HCEC 1CT (cell line): ENCODE measurements at regions not wholly inside any gene's neighbourhood (a gene's known extent, or its start where the extent isn't known, plus 50 kb on each side); places are given as distances from the start of the nearest gene placed in this dataset.

Experiments
- DNase-seq: peaks from one replicate; pipeline ENCODE4 v3.0.0-alpha.2; 2017

- peak; percentile 9 for DNase-seq
These were observed 862.6 kb upstream of the MAN1A1 start for GRCh38 chr6:120211955-120212792.

- DNase-seq: no peak
These were observed 853.3 kb upstream of the MAN1A1 start for GRCh38 chr6:120202878-120203277.

GRCh38 chr6:120200853-120201252 is 851.3 kb upstream of the MAN1A1 start:
- DNase-seq: no peak

- DNase-seq: peak; percentile 2
These were observed 848.5 kb upstream of the MAN1A1 start for GRCh38 chr6:120198033-120198432.

GRCh38 chr6:120186080-120186479 is 836.5 kb upstream of the MAN1A1 start:
- no peak for DNase-seq

- DNase-seq: no peak
These were observed 823.7 kb upstream of the MAN1A1 start for GRCh38 chr6:120173250-120173649.

GRCh38 chr6:120164531-120164930 is 815.0 kb upstream of the MAN1A1 start:
- DNase-seq: no peak

- DNase-seq: no peak
These were observed 808.3 kb upstream of the MAN1A1 start for GRCh38 chr6:120157873-120158272.

- DNase-seq: no peak
These were observed 797.7 kb upstream of the MAN1A1 start for GRCh38 chr6:120147071-120147871.

- DNase-seq: no peak
These were observed 792.0 kb upstream of the MAN1A1 start for GRCh38 chr6:120141601-120142000.

GRCh38 chr6:120137492-120137891 is 787.9 kb upstream of the MAN1A1 start:
- DNase-seq: no peak

GRCh38 chr6:120129228-120129627 is 779.7 kb upstream of the MAN1A1 start:
- DNase-seq: no peak

- DNase-seq: no peak
These were observed 772.8 kb upstream of the MAN1A1 start for GRCh38 chr6:120122401-120122800.

- no peak for DNase-seq
These were observed 766.8 kb upstream of the MAN1A1 start for GRCh38 chr6:120116343-120116742.

GRCh38 chr6:120112980-120113379 is 763.4 kb upstream of the MAN1A1 start:
- DNase-seq: no peak

- no peak for DNase-seq
These were observed 761.4 kb upstream of the MAN1A1 start for GRCh38 chr6:120111001-120111400.

GRCh38 chr6:120108061-120108795 is 758.7 kb upstream of the MAN1A1 start:
- no peak for DNase-seq

- DNase-seq: no peak
These were observed 754.1 kb upstream of the MAN1A1 start for GRCh38 chr6:120103618-120104017.

- DNase-seq: peak; percentile 14
These were observed 747.2 kb upstream of the MAN1A1 start for GRCh38 chr6:120096696-120097260.

GRCh38 chr6:120083186-120083585 is 733.6 kb upstream of the MAN1A1 start:
- no peak for DNase-seq

- no peak for DNase-seq
These were observed 727.9 kb upstream of the MAN1A1 start for GRCh38 chr6:120077489-120077888.

GRCh38 chr6:120058410-120058809 is 708.8 kb upstream of the MAN1A1 start:
- no peak for DNase-seq

- DNase-seq: no peak
These were observed 706.5 kb upstream of the MAN1A1 start for GRCh38 chr6:120056085-120056484.
